SU-DHL-6 (cell line): ENCODE measurements at regions not wholly inside any gene's neighbourhood (a gene's known extent, or its start where the extent isn't known, plus 50 kb on each side); places are given as distances from the start of the nearest gene placed in this dataset.

ENCODE experiments used
- EZH2phosphoT487 ChIP-seq: fragments of 200-600 bp; sonication (generic), shearing (Covaris generic); conservative IDR thresholded peaks from 2 replicates; pipeline ENCODE4 v1.6.1; 2018; ENCODE audit warnings: mild to moderate bottlenecking, antibody characterized with exemption, low read length, moderate library complexity, mixed read lengths
- TF ChIP-seq, protein P1 (sequence below): fragments of 200-600 bp; sonication (generic); IDR thresholded peaks from one replicate; pipeline ENCODE4 v1.5.1; 2017; ENCODE audit warnings: antibody characterized with exemption, mild to moderate bottlenecking, low read length, moderate library complexity; ENCODE audit not compliant: insufficient read depth, poor library complexity, severe bottlenecking

DNA sequence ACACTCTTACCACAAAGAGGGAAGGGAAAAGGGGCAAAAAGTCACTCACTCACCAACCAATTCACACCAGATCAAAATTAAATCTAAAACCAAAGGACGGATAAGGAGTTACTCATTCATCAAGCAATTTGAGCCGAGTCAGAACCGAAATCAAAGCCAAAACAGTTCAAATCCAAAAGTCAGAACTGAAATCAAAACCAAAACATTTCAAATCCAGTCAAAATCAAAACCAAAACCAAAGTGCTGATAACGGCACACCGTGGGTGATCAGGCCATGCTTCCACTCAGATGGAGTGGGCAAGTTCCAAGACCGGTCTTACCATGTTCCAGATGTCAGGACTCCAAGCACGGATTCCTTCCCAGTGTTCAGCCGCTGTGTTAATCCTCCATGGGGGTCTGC, 139.5 kb downstream of the SLC38A6 start:
- no peak for TF ChIP-seq EZH2phosphoT487
- TF ChIP-seq, protein P1, sequence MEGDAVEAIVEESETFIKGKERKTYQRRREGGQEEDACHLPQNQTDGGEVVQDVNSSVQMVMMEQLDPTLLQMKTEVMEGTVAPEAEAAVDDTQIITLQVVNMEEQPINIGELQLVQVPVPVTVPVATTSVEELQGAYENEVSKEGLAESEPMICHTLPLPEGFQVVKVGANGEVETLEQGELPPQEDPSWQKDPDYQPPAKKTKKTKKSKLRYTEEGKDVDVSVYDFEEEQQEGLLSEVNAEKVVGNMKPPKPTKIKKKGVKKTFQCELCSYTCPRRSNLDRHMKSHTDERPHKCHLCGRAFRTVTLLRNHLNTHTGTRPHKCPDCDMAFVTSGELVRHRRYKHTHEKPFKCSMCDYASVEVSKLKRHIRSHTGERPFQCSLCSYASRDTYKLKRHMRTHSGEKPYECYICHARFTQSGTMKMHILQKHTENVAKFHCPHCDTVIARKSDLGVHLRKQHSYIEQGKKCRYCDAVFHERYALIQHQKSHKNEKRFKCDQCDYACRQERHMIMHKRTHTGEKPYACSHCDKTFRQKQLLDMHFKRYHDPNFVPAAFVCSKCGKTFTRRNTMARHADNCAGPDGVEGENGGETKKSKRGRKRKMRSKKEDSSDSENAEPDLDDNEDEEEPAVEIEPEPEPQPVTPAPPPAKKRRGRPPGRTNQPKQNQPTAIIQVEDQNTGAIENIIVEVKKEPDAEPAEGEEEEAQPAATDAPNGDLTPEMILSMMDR = no peak
